SK-N-MC (cell line): ENCODE measurements at regions not wholly inside any gene's neighbourhood (a gene's known extent, or its start where the extent isn't known, plus 50 kb on each side); places are given as distances from the start of the nearest gene placed in this dataset.
A peak's percentile ranks its signal among the peaks of the same experiment; 100 is the strongest.

Experiments
- EZH2 ChIP-seq: fragments of 200-600 bp; sonication (generic); IDR thresholded peaks from one replicate; pipeline ENCODE4 v1.6.1; 2017; ENCODE audit warnings: antibody characterized with exemption
- FOXP2 ChIP-seq: optimal IDR thresholded peaks from 2 replicates; pipeline ENCODE3; 2011; ENCODE audit warnings: mild to moderate bottlenecking, moderate library complexity; ENCODE audit not compliant: insufficient read depth; ENCODE audit errors: extremely low read length, control extremely low read depth
- POLR2AphosphoS5 ChIP-seq: IDR thresholded peaks from 2 replicates; pipeline ENCODE4 v1.6.1; 2012; ENCODE audit warnings: mild to moderate bottlenecking, low read depth, low read length, borderline replicate concordance

DNA sequence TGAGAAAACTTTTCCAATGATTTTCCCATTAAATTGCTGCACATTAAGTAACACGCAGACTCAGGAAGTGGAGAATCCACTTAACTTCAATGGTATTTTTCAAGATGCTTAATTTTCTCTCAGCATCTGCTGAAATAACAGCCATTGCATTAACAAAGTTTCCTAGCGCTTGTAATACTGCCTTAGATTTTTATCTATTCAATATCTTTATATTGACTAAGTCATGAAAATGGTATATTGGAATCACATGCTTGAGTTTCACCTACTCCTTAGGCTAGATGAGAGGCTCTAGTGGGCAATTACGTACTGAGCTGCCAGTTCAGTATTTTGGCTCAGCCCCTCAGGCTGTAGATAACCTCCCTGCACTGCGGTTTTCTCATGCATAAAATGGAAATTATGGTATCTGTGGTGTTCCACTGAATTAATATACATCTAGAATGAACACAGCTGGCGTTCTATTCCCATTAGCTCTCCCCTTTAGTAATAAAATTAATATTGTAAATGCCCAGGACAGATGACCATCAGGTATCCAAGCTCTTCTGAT, 112.9 kb downstream of the MTX3 start:
- TF ChIP-seq EZH2 (no peak), POLR2AphosphoS5 (peak; percentile 44; the same call in 1 of the 2 replicates), FOXP2 (peak; percentile 64)
